ENCODE measurements at regions not wholly inside any gene's neighbourhood (a gene's known extent, or its start where the extent isn't known, plus 50 kb on each side); places are given as distances from the start of the nearest gene placed in this dataset.

DNA sequence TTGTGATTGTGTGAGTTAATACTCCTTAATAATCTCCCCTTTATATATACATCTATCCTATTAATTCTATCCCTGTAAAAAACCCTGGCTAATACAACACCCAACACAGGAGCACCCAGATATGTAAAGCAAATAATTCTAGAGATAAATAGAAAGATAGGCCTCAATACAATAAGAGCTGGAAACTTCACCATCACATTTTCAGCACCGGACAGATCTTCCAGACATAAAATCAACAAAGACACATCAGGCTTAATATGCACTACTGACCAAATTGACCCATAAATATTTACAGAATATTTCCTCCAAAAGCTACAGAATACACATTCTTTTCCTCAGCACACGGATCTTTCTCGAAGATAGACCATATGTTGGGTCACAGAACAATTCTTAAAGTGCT is 71.0 kb upstream of the ST8SIA4 start:
- no peak for DNase-seq

- DNase-seq, result no peak
Observed at GRCh38 chr5:100970646-100971255, 67.7 kb upstream of the ST8SIA4 start.

DNA sequence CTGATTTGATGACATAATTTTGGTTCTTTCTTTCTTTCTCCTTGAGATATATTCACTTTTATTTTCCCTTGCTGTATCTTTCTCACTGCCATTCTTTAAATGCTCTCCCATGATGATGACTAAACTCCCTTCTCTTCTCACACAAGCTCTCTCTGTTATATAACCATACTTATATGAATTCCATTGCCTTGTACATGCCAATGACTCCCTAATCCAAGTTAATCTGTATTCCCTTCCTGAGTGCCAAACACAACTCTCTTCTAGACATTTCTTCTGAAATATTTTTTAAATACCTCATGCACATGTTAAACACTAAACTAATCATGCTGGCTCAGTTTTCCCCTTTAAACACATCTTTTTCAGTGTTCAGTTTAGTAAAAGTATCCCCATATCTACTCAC is 62.2 kb upstream of the ST8SIA4 start:
- DNase-seq, result no peak
